ENCODE measurements at regions not wholly inside any gene's neighbourhood (a gene's known extent, or its start where the extent isn't known, plus 50 kb on each side); places are given as distances from the start of the nearest gene placed in this dataset.
"Not testable (repeated sequence)": the region's sequence is repeated elsewhere in the genome, so short reads cannot be mapped to it uniquely, and the experiment has no call there.

GRCh38 chr11:86861810-86862209 lies 61.5 kb downstream of the PRSS23 start:
- DNase-seq (ENCODE audit: low read depth in 3 of 3, low spot score in 2 of 3) = no peak

GRCh38 chr11:86863476-86863875 lies 63.1 kb downstream of the PRSS23 start:
- DNase-seq (ENCODE audit: low read depth in 3 of 3, low spot score in 2 of 3) = no peak

- DNase-seq (ENCODE audit: low read depth in 3 of 3, low spot score in 2 of 3) = no peak
Observed at GRCh38 chr11:86865436-86865835, 65.1 kb downstream of the PRSS23 start.

GRCh38 chr11:86869531-86869930 lies 69.2 kb downstream of the PRSS23 start:
- no peak for DNase-seq (ENCODE audit: low read depth in 3 of 3, low spot score in 2 of 3)

GRCh38 chr11:86869966-86870570 lies 69.7 kb downstream of the PRSS23 start:
- DNase-seq (ENCODE audit: low read depth in 3 of 3, low spot score in 2 of 3) = peak; percentile 16 to 44 (median 36)

GRCh38 chr11:86873573-86874083 lies 73.3 kb downstream of the PRSS23 start:
- no peak for DNase-seq (ENCODE audit: low read depth in 3 of 3, low spot score in 2 of 3)

- no peak for DNase-seq (ENCODE audit: low read depth in 3 of 3, low spot score in 2 of 3)
Observed at GRCh38 chr11:86874304-86875056, 74.1 kb downstream of the PRSS23 start.

GRCh38 chr11:86876716-86877234 lies 76.4 kb downstream of the PRSS23 start:
- no peak for DNase-seq (ENCODE audit: low read depth in 3 of 3, low spot score in 2 of 3)

GRCh38 chr11:86877503-86877902 lies 77.2 kb downstream of the PRSS23 start:
- no peak for DNase-seq (ENCODE audit: low read depth in 3 of 3, low spot score in 2 of 3)

- DNase-seq (ENCODE audit: low read depth in 3 of 3, low spot score in 2 of 3) = not testable (repeated sequence)
Observed at GRCh38 chr11:86879241-86879640, 76.0 kb downstream of the FZD4 start.

- DNase-seq (ENCODE audit: low read depth in 3 of 3, low spot score in 2 of 3) = no peak
Observed at GRCh38 chr11:86885311-86885710, 69.9 kb downstream of the FZD4 start.

- DNase-seq (ENCODE audit: low read depth in 3 of 3, low spot score in 2 of 3) = no peak
Observed at GRCh38 chr11:86888164-86889000, 66.8 kb downstream of the FZD4 start.

GRCh38 chr11:86889001-86889341 lies 66.2 kb downstream of the FZD4 start:
- DNase-seq (ENCODE audit: low read depth in 3 of 3, low spot score in 2 of 3) = no peak

- no peak for DNase-seq (ENCODE audit: low read depth in 3 of 3, low spot score in 2 of 3)
Observed at GRCh38 chr11:86891036-86891435, 64.2 kb downstream of the FZD4 start.

GRCh38 chr11:86893235-86893634 lies 62.0 kb downstream of the FZD4 start:
- no peak for DNase-seq (ENCODE audit: low read depth in 3 of 3, low spot score in 2 of 3)

Measured in right renal cortex interstitium (tissue), 3 donors.